GM19452 (cell line): ENCODE measurements at regions not wholly inside any gene's neighbourhood (a gene's known extent, or its start where the extent isn't known, plus 50 kb on each side); places are given as distances from the start of the nearest gene placed in this dataset.
"Not testable (repeated sequence)": the region's sequence is repeated elsewhere in the genome, so short reads cannot be mapped to it uniquely, and the experiment has no call there.

Experiments used
- ATAC-seq: cut with Tn5 transposase; IDR thresholded peaks from one replicate; pipeline ENCODE4 v1.9.1; 2021; ENCODE audit not compliant: unreplicated experiment

DNA sequence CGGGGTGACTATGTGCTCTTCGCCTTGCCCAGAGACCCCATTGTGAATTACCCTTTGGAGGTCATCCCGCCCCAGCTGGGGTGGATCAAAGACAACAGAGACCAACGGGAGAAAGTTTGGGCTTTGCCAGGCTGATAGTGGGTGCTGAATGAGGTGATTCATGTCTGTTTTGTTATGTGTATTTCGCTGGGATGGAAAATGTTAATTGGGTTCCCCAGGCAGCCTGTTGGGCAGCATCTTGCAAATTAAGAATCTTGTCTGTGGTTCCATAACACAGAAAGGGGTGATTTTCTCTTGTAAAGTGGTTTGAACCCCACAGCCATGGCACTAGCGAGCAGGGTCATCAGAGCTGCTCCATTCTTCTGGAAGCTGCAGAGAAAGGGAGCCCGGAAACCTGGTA is 63.1 kb upstream of the UNC93A start:
- no peak for ATAC-seq

DNA sequence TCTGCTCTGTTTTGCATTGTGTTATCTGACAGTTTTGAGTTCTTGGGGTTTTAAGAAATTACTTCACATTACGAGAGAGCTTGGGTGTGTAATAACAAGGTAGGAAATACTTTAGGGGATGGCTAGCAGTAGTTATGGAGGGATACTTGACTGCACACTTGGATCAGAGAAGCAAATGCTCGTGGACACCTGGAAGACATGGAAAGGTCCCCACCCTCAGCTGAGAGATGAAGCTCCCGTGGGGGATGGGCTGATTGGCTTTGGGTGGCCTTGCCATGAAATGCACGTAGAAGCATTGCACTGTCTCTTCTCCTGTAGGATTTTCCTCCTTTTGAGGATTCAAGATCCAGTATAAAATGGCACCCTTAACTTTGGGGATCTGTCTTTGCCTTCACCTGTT is 61.5 kb upstream of the UNC93A start:
- no peak for ATAC-seq

DNA sequence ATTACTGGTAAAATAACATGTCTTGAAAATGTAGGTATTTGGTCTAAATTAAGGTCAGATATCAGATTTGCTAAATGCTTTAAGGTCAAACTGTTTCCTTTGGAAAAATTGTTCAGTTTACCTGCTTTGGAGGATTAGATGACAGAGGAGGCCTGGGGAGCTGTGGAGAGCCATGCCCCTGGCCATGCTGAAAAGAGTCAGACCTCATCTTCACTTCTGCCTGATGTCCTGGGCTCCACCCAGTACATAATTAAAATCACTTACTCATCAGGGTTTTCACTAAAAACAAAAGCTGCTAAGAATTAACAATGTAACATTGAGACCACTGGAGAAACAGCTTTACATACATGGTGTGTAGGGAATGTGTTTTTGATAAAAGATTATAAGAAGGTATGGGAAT is 60.8 kb upstream of the UNC93A start:
- ATAC-seq, result no peak

DNA sequence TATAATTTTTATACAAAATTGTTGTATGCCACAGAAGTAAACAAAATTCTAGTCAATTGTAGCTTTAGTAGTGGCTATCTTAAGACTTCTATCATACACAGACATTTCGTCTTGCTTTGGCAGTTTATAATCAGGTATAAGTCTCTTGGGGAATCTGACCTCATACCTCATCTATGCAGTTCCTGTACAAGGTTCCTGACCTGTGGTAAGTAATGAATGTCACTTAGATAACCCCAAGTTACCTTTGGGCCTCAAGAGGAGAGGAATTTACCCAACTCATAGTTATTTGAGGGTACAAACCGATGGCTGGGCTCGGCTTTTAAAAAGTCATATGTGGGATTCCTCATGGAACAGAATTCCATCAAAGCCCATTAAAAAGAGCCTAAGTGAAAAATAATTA is 58.8 kb upstream of the UNC93A start:
- no peak for ATAC-seq

DNA sequence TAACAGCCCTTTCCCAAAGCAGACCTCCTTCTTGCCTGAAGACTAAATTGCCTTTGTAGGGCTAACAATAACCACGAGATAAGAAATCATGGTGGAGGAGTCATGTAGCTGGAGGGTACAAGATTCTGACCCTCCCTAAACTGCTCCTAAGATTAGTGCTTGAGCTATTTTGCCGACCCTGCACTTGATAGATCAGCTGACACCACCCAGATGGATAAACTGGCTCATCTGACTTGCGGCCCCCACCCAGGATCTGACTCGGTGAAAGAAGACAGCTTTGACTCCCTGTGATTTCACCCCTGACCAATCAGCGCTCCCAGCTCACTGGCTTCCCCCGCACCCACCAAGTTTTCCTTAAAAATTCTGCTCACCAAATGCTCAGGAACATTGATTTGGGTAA is 57.6 kb upstream of the UNC93A start:
- no peak for ATAC-seq

DNA sequence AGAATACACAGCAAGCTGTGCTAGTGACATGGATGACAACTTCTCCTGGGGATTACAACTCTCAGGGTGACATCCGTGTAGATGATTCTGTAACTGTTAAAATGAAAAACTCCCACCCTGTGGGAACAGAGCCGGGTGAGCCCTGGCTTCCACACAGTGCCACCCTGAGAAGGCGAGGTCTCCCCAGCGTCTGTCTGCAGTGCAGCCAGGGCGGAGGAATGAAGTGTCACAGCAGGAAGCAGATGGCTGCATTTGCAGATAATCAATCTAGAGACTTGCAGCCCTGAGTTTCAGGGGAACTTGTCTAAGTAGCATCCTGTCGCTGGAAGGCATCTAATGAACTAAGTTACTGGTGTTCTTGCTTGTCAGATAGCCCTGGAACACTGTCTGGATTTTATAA is 56.5 kb upstream of the UNC93A start:
- ATAC-seq, result not testable (repeated sequence)

DNA sequence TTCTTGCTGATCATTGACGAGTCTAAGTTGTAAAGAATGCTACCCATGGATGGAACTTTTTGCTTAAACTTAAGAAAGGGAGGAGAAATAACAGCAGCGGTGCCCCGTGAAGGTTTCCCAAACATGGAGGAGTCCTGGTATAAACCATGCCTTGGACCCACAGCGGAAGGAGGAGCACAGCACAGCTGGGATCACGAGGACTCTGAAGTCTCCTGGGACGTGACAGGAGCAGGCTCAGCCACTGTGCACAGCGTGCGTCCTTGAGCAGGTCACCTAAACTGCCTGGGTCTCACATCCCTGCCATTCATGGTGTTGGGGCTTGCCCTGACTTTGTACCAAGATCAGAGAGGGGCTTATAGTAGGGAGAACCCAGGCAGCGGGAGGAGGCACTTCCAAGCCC is 56.1 kb upstream of the UNC93A start:
- no peak for ATAC-seq

DNA sequence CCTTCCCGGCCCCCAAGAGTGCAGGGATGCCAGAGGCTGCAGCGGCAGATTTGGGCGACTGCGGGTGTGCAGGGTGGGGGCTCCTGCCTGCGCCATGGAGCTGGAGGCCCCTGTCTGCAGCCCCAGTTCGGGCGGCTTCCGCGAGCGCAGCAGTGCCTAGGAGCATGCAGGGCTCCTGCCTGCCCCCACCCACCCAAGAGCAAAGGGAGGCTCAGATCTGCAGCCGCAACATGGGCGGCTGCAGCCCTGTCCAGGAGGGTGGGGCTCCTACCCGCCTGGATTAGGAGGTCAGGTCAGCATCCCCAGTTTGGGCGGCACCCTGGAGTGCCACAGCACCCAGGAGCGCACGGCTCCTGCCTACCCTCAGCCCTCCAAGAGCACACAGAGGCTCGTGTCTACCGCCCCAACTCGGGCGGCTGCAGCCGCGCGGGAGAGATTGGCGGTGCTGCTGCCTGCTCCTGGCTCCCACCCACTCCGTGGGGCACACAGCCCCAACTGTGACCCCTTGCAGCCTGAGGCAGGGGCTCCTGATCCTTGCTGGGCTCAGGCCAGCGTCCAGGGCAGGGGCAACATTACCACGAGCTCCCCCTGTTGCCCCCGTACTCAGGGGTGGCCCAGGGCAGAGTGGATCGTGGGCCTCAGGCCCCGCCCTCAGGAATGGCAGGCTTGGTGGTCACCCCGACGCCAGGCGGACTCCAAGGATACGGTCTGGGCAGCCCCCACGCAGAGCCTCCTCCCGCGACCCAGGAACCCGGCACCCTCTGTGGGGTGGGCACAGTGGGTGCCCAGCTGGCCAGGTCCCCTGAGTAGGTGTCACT is 55.5 kb upstream of the UNC93A start:
- ATAC-seq, result no peak

DNA sequence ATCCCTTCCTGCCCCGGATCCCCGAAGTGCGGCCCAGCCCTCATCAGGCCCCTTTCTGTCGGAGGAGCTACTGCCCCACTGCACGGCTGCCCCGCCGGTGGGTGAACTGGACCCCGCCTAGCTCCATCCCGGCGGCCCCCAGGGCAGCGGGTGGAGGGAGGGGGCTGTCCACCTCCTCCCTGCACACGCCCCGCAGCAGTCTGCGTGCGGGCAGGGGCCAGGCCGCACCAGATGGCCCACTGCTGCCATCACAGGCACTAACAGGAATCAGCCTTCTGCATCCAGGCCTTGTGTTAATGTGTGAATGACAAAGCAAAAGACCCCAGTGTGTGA is 54.9 kb upstream of the UNC93A start:
- ATAC-seq, result no peak

DNA sequence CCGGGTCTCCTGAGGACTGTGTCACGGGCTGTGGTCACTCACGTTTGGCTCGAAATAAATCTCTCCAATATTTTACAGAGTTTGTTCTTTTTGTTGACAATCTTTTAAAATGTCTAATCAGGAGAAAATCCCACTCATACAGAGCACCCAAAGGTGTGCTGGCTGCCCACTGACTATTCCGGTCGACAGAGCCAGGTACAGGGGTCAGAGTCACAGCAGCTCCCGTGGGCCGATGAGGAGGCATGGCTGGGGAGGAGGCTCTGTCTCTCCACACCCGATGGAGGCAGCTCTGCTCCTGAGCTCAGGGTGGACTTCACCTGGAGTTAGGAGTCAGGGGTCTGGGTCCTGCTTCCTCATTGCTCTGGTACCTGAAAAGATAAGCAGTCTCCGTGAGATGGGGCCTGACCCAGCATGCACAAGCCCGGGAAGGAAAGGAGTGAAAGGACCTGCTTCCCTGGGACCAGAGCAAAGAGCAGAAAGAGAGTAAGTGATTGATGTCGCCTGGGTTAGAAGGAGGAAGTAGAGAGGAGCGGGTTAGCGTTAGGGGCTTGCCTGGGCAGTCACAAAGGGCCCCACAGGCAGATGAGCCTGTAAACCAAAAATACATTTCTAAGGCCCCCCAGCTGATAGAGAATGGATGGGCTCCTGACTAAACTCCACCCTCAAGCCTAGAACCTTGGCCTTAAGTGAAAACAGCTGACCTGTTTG is 53.5 kb upstream of the UNC93A start:
- no peak for ATAC-seq

DNA sequence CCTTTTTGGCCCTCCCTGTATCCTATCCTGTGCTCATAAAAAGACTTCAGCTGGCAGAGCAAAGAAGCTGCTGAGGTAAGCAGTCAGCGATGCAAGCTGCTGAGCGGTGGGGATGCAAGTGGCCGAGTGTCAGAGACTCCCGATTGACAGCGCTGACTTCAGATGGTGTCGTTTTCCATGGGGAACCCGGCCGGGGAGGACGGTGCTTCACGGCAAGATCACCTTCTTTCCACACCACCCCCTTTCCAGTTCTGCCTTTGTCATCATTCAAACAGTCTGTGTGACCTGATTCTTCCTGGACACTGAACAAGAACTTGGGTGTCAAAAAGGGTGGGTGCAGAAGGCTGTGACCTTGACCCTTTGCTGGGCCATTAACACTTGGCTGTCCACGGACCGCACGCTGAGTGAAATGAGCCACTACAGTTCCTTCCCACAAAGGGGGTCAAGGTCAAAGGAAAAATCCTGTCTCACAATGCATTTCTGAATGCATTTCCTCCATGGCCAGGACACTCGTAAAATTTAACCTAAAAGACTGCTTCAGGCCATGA is 52.9 kb upstream of the UNC93A start:
- ATAC-seq, result no peak

DNA sequence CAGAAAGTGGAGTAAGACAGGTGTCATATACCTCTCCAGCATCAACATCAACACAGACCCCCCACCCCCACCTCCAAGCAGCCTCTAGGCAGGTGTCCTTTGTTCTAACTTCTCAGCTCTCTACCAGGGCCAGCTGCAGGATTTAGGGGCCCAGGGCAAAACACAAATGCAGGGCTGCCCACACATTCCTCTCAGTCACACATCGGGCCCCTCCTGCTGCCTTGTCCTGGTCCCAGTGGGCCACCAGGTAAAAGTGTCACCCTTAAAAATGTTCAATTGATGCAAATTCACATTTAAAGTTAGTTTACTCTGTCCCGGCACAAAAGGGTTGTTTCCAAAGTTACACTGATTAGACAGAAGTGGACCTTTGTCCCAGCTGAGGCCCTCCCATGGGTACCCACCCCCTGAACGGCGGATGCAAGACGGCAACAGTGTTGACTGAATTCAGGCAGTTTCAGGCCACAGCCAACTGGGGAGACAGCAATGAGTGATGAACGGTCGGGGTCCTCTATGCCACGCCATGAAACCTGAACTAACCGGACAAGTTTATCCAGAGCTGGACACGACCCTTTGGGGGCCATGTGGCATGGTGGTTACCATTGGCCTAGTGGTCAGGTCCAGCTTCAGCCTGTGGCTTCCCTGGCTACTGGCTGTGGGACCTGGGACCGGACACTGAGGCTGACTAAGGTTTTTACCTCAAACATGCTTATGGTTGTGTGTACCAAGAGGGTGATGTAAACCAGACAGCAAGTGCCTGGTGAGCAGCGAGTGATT is 52.2 kb upstream of the UNC93A start:
- ATAC-seq, result no peak

DNA sequence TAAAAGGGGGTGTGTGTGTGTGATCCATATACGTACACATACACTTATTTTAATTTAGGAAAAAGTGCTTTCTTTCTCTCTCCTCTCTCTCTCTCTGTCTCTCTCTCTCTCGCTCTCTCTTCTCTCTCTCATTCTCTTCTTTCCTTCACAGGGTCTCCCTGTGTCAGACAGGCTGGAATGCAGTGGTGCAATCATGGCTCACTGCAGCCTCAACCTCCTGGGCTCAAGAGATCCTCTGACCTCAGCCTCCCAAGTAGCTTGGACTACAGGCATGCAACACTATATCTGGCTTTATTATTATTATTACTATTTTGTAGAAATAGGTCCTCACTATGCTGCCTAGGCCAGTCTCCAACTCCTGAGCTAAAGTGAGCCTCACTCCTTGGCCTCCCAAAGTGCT is 51.6 kb upstream of the UNC93A start:
- not testable (repeated sequence) for ATAC-seq

DNA sequence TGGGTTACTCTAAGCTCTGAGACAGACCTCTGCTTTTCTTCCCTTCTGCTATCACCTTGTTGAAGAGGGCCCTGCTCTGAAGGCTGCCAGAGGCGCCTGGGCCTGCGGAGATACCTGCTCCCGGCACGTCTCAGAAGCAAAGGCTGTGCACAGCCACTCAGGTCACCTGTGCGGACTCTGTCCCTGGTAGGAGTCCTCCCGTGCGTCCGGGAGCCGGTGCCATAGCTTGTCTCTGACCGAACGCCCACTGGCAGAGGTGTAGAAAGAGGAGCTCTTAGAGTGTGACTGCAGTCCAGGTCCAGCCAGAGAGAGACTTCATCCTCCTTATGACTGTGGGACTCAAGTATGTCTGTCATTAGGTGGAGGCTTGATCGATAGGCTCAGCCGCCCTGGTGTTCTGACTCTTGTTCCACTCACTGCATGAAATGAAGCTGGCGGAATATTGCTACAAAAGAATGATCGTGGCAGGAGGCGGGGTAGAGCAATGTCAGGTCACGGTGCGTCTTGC is 51.0 kb upstream of the UNC93A start:
- no peak for ATAC-seq
